Astrocyte (in vitro differentiated cells and primary cell): ENCODE measurements at regions not wholly inside any gene's neighbourhood (a gene's known extent, or its start where the extent isn't known, plus 50 kb on each side); places are given as distances from the start of the nearest gene placed in this dataset.

Experiments used
- DNase-seq: peaks from one replicate; pipeline ENCODE4 v3.0.0-alpha.2; 2010; ENCODE audit warnings: low read depth
- FAIRE-seq: peaks from 2 replicates; lab custom pipeline; 2011; peaks lifted over from hg19 to GRCh38; lab: Jason Lieb, UNC
- H2AFZ ChIP-seq: 2 replicates; pipeline ENCODE4 v1.6.0; 2012; ENCODE audit warnings: low read depth, low read length, inconsistent platforms
- H3K27ac ChIP-seq: 2 replicates; pipeline ENCODE4 v1.5.1; 2011; ENCODE audit warnings: low read depth, low read length, inconsistent platforms
- H3K27me3 ChIP-seq: 2 replicates; pipeline ENCODE4 v1.6.0; 2011; ENCODE audit warnings: low read length, inconsistent platforms; ENCODE audit not compliant: insufficient read depth
- H3K36me3 ChIP-seq: 2 replicates; pipeline ENCODE4 v1.5.1; 2011; ENCODE audit warnings: low read length, inconsistent platforms; ENCODE audit not compliant: insufficient read depth
- H3K4me1 ChIP-seq: 2 replicates; pipeline ENCODE4 v1.5.1; 2011; ENCODE audit warnings: low read length, inconsistent platforms; ENCODE audit not compliant: insufficient read depth
- H3K4me2 ChIP-seq: 2 replicates; pipeline ENCODE4 v1.6.0; 2012; ENCODE audit warnings: low read length, inconsistent platforms
- H3K4me3 ChIP-seq: 2 replicates; pipeline ENCODE4 v1.5.1; 2011; ENCODE audit warnings: low read depth, mild to moderate bottlenecking, low read length, inconsistent platforms; ENCODE audit not compliant: insufficient read depth
- H3K79me2 ChIP-seq: 2 replicates; pipeline ENCODE4 v1.6.0; 2012; ENCODE audit warnings: mild to moderate bottlenecking, low read length, inconsistent platforms; ENCODE audit not compliant: insufficient read depth
- H3K9ac ChIP-seq: 2 replicates; pipeline ENCODE4 v1.6.0; 2012; ENCODE audit warnings: mild to moderate bottlenecking, low read length, inconsistent platforms
- H3K9me3 ChIP-seq: 2 replicates; pipeline ENCODE4 v1.5.1; 2012; ENCODE audit warnings: low read depth, mild to moderate bottlenecking, low read length, inconsistent platforms; ENCODE audit not compliant: insufficient read depth
- H4K20me1 ChIP-seq: 2 replicates; pipeline ENCODE4 v1.6.0; 2012; ENCODE audit warnings: low read length, inconsistent platforms; ENCODE audit not compliant: insufficient read depth
- H3K27ac Mint-ChIP-seq: one replicate; pipeline ENCODE4 v1.8.0; 2021; ENCODE audit warnings: mild to moderate bottlenecking, mixed read lengths; ENCODE audit not compliant: unreplicated experiment
- H3K27me3 Mint-ChIP-seq: one replicate; pipeline ENCODE4 v1.8.0; 2021; ENCODE audit warnings: low read depth, mixed read lengths; ENCODE audit not compliant: unreplicated experiment
- H3K36me3 Mint-ChIP-seq: one replicate; pipeline ENCODE4 v1.8.0; 2021; ENCODE audit warnings: low read depth, mixed read lengths; ENCODE audit not compliant: unreplicated experiment
- H3K4me1 Mint-ChIP-seq: one replicate; pipeline ENCODE4 v1.8.0; 2021; ENCODE audit warnings: low read depth, mixed read lengths; ENCODE audit not compliant: unreplicated experiment
- H3K4me3 Mint-ChIP-seq: one replicate; pipeline ENCODE4 v1.8.0; 2021; ENCODE audit warnings: mild to moderate bottlenecking, moderate library complexity, mixed read lengths; ENCODE audit not compliant: unreplicated experiment
- H3K9me3 Mint-ChIP-seq: one replicate; pipeline ENCODE4 v1.8.0; 2021; ENCODE audit warnings: mild to moderate bottlenecking, mixed read lengths; ENCODE audit not compliant: unreplicated experiment
- CTCF ChIP-seq: IDR thresholded peaks from 2 replicates; pipeline ENCODE4 v1.5.1; 2011; ENCODE audit warnings: low read depth, mild to moderate bottlenecking, inconsistent platforms, low read length, moderate library complexity; ENCODE audit not compliant: insufficient read depth
- EZH2 ChIP-seq: IDR thresholded peaks from 2 replicates; pipeline ENCODE4 v1.6.1; 2012; ENCODE audit warnings: mild to moderate bottlenecking, low read length, inconsistent platforms; ENCODE audit not compliant: insufficient read depth

GRCh38 chr15:31265871-31266711 is 60.5 kb upstream of the KLF13 start:
- Histone ChIP-seq H3K27me3 (no peaks in the 10 kb centered on the region), H3K27ac (no peak overlapping the region), H3K36me3 (no peaks in the 10 kb centered on the region), H3K79me2 (no peaks in the 10 kb centered on the region), H4K20me1 (no peaks in the 10 kb centered on the region), H3K4me3 (no peak overlapping the region), H3K9me3 (no peaks in the 10 kb centered on the region), H3K9ac (no peak overlapping the region), H3K4me1 (peaks cover 3% of the 10 kb centered on the region), H3K4me2 (no peak overlapping the region), H2AFZ (no peak overlapping the region)
- FAIRE-seq (no peak), DNase-seq (no peak)
- no peak overlapping the region for H3K27ac Mint-ChIP-seq
- H3K9me3 Mint-ChIP-seq, result peaks cover 1% of the 10 kb centered on the region
- TF ChIP-seq EZH2, result no peak
- no peak for TF ChIP-seq CTCF
- H3K4me1 Mint-ChIP-seq, result no peaks in the 10 kb centered on the region
- H3K4me3 Mint-ChIP-seq, result no peak overlapping the region
- H3K36me3 Mint-ChIP-seq, result no peaks in the 10 kb centered on the region
- H3K27me3 Mint-ChIP-seq, result peaks cover 51% of the 10 kb centered on the region

GRCh38 chr15:31266712-31267111 is 59.9 kb upstream of the KLF13 start:
- TF ChIP-seq CTCF (no peak), EZH2 (no peak)
- no peak overlapping the region for H3K4me3 Mint-ChIP-seq
- no peak for FAIRE-seq
- no peak overlapping the region for H3K4me2 ChIP-seq
- H3K4me3 ChIP-seq, result no peak overlapping the region
- peaks cover 3% of the 10 kb centered on the region for H3K4me1 ChIP-seq
- no peak overlapping the region for H2AFZ ChIP-seq
- H3K9ac ChIP-seq, result no peak overlapping the region
- no peak overlapping the region for H3K27ac ChIP-seq
- H4K20me1 ChIP-seq, result no peaks in the 10 kb centered on the region
- no peaks in the 10 kb centered on the region for H3K36me3 Mint-ChIP-seq
- H3K79me2 ChIP-seq, result no peaks in the 10 kb centered on the region
- no peak for DNase-seq
- H3K36me3 ChIP-seq, result no peaks in the 10 kb centered on the region
- H3K9me3 ChIP-seq, result no peaks in the 10 kb centered on the region
- peaks cover 49% of the 10 kb centered on the region for H3K27me3 Mint-ChIP-seq
- H3K4me1 Mint-ChIP-seq, result no peaks in the 10 kb centered on the region
- peaks cover 1% of the 10 kb centered on the region for H3K9me3 Mint-ChIP-seq
- no peak overlapping the region for H3K27ac Mint-ChIP-seq
- H3K27me3 ChIP-seq, result no peaks in the 10 kb centered on the region
